Astrocyte (in vitro differentiated cells and primary cell): ENCODE measurements at regions not wholly inside any gene's neighbourhood (a gene's known extent, or its start where the extent isn't known, plus 50 kb on each side); places are given as distances from the start of the nearest gene placed in this dataset.

Experiments
- DNase-seq: peaks from one replicate; pipeline ENCODE4 v3.0.0-alpha.2; 2010; ENCODE audit warnings: low read depth
- FAIRE-seq: peaks from 2 replicates; lab custom pipeline; 2011; peaks lifted over from hg19 to GRCh38; lab: Jason Lieb, UNC
- H2AFZ ChIP-seq: 2 replicates; pipeline ENCODE4 v1.6.0; 2012; ENCODE audit warnings: low read depth, low read length, inconsistent platforms
- H3K27ac ChIP-seq: 2 replicates; pipeline ENCODE4 v1.5.1; 2011; ENCODE audit warnings: low read depth, low read length, inconsistent platforms
- H3K27me3 ChIP-seq: 2 replicates; pipeline ENCODE4 v1.6.0; 2011; ENCODE audit warnings: low read length, inconsistent platforms; ENCODE audit not compliant: insufficient read depth
- H3K36me3 ChIP-seq: 2 replicates; pipeline ENCODE4 v1.5.1; 2011; ENCODE audit warnings: low read length, inconsistent platforms; ENCODE audit not compliant: insufficient read depth
- H3K4me1 ChIP-seq: 2 replicates; pipeline ENCODE4 v1.5.1; 2011; ENCODE audit warnings: low read length, inconsistent platforms; ENCODE audit not compliant: insufficient read depth
- H3K4me2 ChIP-seq: 2 replicates; pipeline ENCODE4 v1.6.0; 2012; ENCODE audit warnings: low read length, inconsistent platforms
- H3K4me3 ChIP-seq: 2 replicates; pipeline ENCODE4 v1.5.1; 2011; ENCODE audit warnings: low read depth, mild to moderate bottlenecking, low read length, inconsistent platforms; ENCODE audit not compliant: insufficient read depth
- H3K79me2 ChIP-seq: 2 replicates; pipeline ENCODE4 v1.6.0; 2012; ENCODE audit warnings: mild to moderate bottlenecking, low read length, inconsistent platforms; ENCODE audit not compliant: insufficient read depth
- H3K9ac ChIP-seq: 2 replicates; pipeline ENCODE4 v1.6.0; 2012; ENCODE audit warnings: mild to moderate bottlenecking, low read length, inconsistent platforms
- H3K9me3 ChIP-seq: 2 replicates; pipeline ENCODE4 v1.5.1; 2012; ENCODE audit warnings: low read depth, mild to moderate bottlenecking, low read length, inconsistent platforms; ENCODE audit not compliant: insufficient read depth
- H4K20me1 ChIP-seq: 2 replicates; pipeline ENCODE4 v1.6.0; 2012; ENCODE audit warnings: low read length, inconsistent platforms; ENCODE audit not compliant: insufficient read depth
- H3K27ac Mint-ChIP-seq: one replicate; pipeline ENCODE4 v1.8.0; 2021; ENCODE audit warnings: mild to moderate bottlenecking, mixed read lengths; ENCODE audit not compliant: unreplicated experiment
- H3K27me3 Mint-ChIP-seq: one replicate; pipeline ENCODE4 v1.8.0; 2021; ENCODE audit warnings: low read depth, mixed read lengths; ENCODE audit not compliant: unreplicated experiment
- H3K36me3 Mint-ChIP-seq: one replicate; pipeline ENCODE4 v1.8.0; 2021; ENCODE audit warnings: low read depth, mixed read lengths; ENCODE audit not compliant: unreplicated experiment
- H3K4me1 Mint-ChIP-seq: one replicate; pipeline ENCODE4 v1.8.0; 2021; ENCODE audit warnings: low read depth, mixed read lengths; ENCODE audit not compliant: unreplicated experiment
- H3K4me3 Mint-ChIP-seq: one replicate; pipeline ENCODE4 v1.8.0; 2021; ENCODE audit warnings: mild to moderate bottlenecking, moderate library complexity, mixed read lengths; ENCODE audit not compliant: unreplicated experiment
- H3K9me3 Mint-ChIP-seq: one replicate; pipeline ENCODE4 v1.8.0; 2021; ENCODE audit warnings: mild to moderate bottlenecking, mixed read lengths; ENCODE audit not compliant: unreplicated experiment
- EZH2 ChIP-seq: IDR thresholded peaks from 2 replicates; pipeline ENCODE4 v1.6.1; 2012; ENCODE audit warnings: mild to moderate bottlenecking, low read length, inconsistent platforms; ENCODE audit not compliant: insufficient read depth
- TF ChIP-seq, protein P1 (sequence below): IDR thresholded peaks from 2 replicates; pipeline ENCODE4 v1.5.1; 2011; ENCODE audit warnings: low read depth, mild to moderate bottlenecking, inconsistent platforms, low read length, moderate library complexity; ENCODE audit not compliant: insufficient read depth

DNA sequence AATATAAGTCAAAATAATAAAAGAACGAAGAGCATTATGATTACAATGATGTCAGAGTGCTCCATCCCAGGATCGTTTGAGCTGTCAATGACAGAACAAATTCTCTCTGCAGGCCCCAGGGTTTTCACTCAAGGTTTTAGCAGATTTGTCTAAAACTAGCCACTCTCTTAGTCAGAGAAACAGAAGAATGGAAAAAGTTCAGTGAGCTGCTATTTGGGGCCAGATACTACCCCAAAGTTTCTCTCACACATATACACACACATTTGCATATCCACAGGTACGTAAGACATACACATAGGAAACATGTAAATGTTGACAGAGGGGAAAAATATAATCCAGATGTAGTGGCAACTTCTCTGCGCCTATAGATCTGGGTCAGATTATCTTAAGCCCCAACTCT lies 76.3 kb upstream of the SEMA6A start:
- Mint-ChIP-seq H3K36me3 (no peaks in the 10 kb centered on the region), H3K9me3 (no peaks in the 10 kb centered on the region), H3K27me3 (no peaks in the 10 kb centered on the region), H3K27ac (no peak overlapping the region), H3K4me1 (peaks cover 9% of the 10 kb centered on the region), H3K4me3 (no peak overlapping the region)
- TF ChIP-seq, protein P1, sequence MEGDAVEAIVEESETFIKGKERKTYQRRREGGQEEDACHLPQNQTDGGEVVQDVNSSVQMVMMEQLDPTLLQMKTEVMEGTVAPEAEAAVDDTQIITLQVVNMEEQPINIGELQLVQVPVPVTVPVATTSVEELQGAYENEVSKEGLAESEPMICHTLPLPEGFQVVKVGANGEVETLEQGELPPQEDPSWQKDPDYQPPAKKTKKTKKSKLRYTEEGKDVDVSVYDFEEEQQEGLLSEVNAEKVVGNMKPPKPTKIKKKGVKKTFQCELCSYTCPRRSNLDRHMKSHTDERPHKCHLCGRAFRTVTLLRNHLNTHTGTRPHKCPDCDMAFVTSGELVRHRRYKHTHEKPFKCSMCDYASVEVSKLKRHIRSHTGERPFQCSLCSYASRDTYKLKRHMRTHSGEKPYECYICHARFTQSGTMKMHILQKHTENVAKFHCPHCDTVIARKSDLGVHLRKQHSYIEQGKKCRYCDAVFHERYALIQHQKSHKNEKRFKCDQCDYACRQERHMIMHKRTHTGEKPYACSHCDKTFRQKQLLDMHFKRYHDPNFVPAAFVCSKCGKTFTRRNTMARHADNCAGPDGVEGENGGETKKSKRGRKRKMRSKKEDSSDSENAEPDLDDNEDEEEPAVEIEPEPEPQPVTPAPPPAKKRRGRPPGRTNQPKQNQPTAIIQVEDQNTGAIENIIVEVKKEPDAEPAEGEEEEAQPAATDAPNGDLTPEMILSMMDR = no peak
- TF ChIP-seq EZH2 = no peak
- H3K36me3 ChIP-seq = no peaks in the 10 kb centered on the region
- H2AFZ ChIP-seq = no peak overlapping the region
- H4K20me1 ChIP-seq = no peaks in the 10 kb centered on the region
- FAIRE-seq = no peak
- H3K9me3 ChIP-seq = no peaks in the 10 kb centered on the region
- H3K4me2 ChIP-seq = no peak overlapping the region
- H3K4me3 ChIP-seq = no peak overlapping the region
- no peak for DNase-seq
- H3K27ac ChIP-seq = no peak overlapping the region
- H3K4me1 ChIP-seq = no peaks in the 10 kb centered on the region
- H3K79me2 ChIP-seq = no peaks in the 10 kb centered on the region
- H3K27me3 ChIP-seq = no peaks in the 10 kb centered on the region
- H3K9ac ChIP-seq = no peak overlapping the region

DNA sequence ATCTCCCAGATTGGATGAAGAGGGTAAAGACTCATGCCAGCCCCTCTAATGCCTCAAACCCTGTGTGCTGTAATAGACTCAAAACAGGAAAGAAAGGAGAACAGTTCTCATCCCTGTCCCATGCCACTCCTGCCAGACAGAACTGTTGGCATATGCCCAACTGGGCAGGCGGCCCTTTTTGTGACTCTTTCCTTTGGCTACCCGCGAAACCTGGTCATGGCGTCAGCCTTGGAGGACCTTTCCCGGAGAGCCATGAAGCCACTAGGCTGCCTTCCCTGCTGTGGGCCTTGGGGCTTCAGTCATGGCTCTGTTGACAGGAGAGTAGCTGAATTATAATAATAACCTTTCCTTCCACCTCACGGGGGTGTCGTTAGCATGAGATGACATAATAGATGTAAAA lies 75.9 kb upstream of the SEMA6A start:
- Histone ChIP-seq H3K27ac (no peak overlapping the region), H3K9ac (no peak overlapping the region), H3K4me3 (no peak overlapping the region), H3K79me2 (no peaks in the 10 kb centered on the region), H3K36me3 (no peaks in the 10 kb centered on the region), H3K9me3 (no peaks in the 10 kb centered on the region), H3K4me2 (no peak overlapping the region), H2AFZ (no peak overlapping the region), H3K27me3 (no peaks in the 10 kb centered on the region), H3K4me1 (no peaks in the 10 kb centered on the region), H4K20me1 (no peaks in the 10 kb centered on the region)
- no peak overlapping the region for H3K4me3 Mint-ChIP-seq
- no peak overlapping the region for H3K27ac Mint-ChIP-seq
- TF ChIP-seq EZH2 = no peak
- TF ChIP-seq, protein P1 = no peak
- H3K27me3 Mint-ChIP-seq = no peaks in the 10 kb centered on the region
- FAIRE-seq (no peak), DNase-seq (no peak)
- peaks cover 9% of the 10 kb centered on the region for H3K4me1 Mint-ChIP-seq
- no peaks in the 10 kb centered on the region for H3K36me3 Mint-ChIP-seq
- no peaks in the 10 kb centered on the region for H3K9me3 Mint-ChIP-seq

DNA sequence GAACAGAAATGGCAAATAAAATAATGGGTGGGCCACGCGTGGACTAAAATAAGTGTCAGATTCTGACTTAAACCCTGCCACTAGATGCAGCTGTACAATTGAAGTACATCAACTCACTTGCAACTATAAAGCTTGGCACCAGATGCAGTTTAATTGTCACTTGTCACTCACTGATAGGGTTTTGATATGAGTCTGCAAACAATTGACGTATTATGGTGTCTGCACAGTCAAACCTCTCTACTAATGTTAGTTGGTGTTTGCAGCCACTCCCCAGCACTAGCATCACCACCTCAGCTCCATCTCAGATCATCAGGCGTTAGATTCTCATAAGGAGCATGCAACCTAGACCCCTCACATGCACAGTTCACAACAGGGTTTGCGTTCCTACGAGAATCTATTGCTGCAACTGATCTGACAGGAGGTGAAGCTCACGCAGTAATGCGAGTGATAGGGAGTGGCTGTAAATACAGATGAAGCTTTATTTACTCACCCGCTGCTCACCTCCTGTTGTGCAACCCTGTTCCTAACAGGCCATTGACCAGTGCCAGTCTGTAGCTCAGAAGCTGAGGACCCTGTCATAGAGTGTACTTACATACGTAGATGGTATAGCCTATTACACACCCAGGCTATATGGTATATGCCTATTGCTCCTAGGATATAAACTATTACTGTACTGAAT lies 72.1 kb upstream of the SEMA6A start:
- H3K4me2 ChIP-seq = no peak overlapping the region
- no peaks in the 10 kb centered on the region for H4K20me1 ChIP-seq
- no peaks in the 10 kb centered on the region for H3K9me3 ChIP-seq
- no peak overlapping the region for H2AFZ ChIP-seq
- no peak for FAIRE-seq
- H3K27ac ChIP-seq = no peak overlapping the region
- H3K9ac ChIP-seq = no peak overlapping the region
- TF ChIP-seq EZH2 = no peak
- TF ChIP-seq, protein P1 = no peak
- no peaks in the 10 kb centered on the region for H3K27me3 ChIP-seq
- no peaks in the 10 kb centered on the region for H3K36me3 Mint-ChIP-seq
- H3K4me3 ChIP-seq = no peak overlapping the region
- peaks cover 3% of the 10 kb centered on the region for H3K4me1 Mint-ChIP-seq
- no peaks in the 10 kb centered on the region for H3K79me2 ChIP-seq
- H3K27me3 Mint-ChIP-seq = no peaks in the 10 kb centered on the region
- no peak overlapping the region for H3K27ac Mint-ChIP-seq
- no peak overlapping the region for H3K4me3 Mint-ChIP-seq
- no peak for DNase-seq
- no peaks in the 10 kb centered on the region for H3K4me1 ChIP-seq
- no peaks in the 10 kb centered on the region for H3K9me3 Mint-ChIP-seq
- H3K36me3 ChIP-seq = no peaks in the 10 kb centered on the region
